BJ (cell line): ENCODE measurements at regions not wholly inside any gene's neighbourhood (a gene's known extent, or its start where the extent isn't known, plus 50 kb on each side); places are given as distances from the start of the nearest gene placed in this dataset.

Source experiments
- CTCF ChIA-PET: fragments of 350-600 bp; formaldehyde crosslinking; extraction: SDS; loops from one replicate; lab custom pipeline; 2021; ENCODE audit warnings: antibody characterized with exemption, inconsistent platforms; lab: Yijun Ruan, JAX
- POLR2A ChIA-PET: fragments of 300-600 bp; sonication (Branson Sonifier 250); formaldehyde crosslinking; extraction: SDS; loops from one replicate; lab custom pipeline; 2021; ENCODE audit warnings: antibody characterized with exemption; lab: Charles Lee
- DNase-seq: peaks from one replicate; pipeline ENCODE4 v3.0.0-alpha.2; 2011; ENCODE audit warnings: low read depth
- H3K27me3 ChIP-seq: 2 replicates; pipeline ENCODE4 v1.6.0; 2011; ENCODE audit warnings: low read length; ENCODE audit not compliant: control insufficient read depth, insufficient read depth
- H3K36me3 ChIP-seq: 2 replicates; pipeline ENCODE4 v1.5.1; 2011; ENCODE audit warnings: low read length; ENCODE audit not compliant: control insufficient read depth, insufficient read depth
- H3K4me3 ChIP-seq: 2 replicates; pipeline ENCODE4 v1.5.1; 2011; ENCODE audit warnings: low read depth, mild to moderate bottlenecking, control low read depth, low read length
- TF ChIP-seq, protein P1 (sequence below): IDR thresholded peaks from 2 replicates; pipeline ENCODE4 v1.5.1; 2011; ENCODE audit warnings: low read depth, mild to moderate bottlenecking, control low read depth, inconsistent platforms, low read length, moderate library complexity; ENCODE audit not compliant: insufficient read depth

DNA sequence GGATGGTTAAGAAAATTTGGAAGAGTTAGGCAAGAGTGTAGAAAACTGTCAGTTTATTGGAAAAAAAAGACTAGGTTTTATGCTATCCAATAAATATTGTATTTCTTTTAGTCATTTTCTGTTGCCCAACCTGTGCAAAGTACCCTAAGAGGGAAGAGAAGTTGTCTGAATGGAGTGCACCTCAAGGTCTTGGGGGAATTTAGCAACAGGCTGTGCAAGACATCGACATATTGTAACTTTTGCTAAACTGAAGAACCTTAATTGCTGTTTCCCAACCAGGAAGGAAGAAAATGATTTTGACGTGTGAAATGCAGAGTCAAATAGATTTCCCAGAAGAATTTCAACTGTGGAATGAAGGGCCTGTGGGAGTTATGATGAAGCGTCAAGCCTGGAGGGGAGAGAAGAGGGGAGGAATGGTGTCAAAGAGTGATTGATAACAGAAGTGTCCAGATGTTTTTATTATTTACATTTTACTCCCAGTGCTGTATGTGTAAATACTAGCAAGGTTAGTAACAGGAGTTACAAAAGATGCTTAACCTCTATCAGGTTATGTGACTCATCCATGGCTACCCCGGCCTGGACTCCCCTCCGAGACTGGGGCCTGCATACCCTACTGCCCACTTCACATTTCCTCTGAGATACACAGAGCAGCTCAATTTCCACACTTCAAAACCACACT is 246.8 kb downstream of the MYLK4 start:
- TF ChIP-seq, protein P1, sequence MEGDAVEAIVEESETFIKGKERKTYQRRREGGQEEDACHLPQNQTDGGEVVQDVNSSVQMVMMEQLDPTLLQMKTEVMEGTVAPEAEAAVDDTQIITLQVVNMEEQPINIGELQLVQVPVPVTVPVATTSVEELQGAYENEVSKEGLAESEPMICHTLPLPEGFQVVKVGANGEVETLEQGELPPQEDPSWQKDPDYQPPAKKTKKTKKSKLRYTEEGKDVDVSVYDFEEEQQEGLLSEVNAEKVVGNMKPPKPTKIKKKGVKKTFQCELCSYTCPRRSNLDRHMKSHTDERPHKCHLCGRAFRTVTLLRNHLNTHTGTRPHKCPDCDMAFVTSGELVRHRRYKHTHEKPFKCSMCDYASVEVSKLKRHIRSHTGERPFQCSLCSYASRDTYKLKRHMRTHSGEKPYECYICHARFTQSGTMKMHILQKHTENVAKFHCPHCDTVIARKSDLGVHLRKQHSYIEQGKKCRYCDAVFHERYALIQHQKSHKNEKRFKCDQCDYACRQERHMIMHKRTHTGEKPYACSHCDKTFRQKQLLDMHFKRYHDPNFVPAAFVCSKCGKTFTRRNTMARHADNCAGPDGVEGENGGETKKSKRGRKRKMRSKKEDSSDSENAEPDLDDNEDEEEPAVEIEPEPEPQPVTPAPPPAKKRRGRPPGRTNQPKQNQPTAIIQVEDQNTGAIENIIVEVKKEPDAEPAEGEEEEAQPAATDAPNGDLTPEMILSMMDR, result no peak
- Histone ChIP-seq H3K36me3 (no peaks in the 10 kb centered on the region), H3K4me3 (no peak overlapping the region), H3K27me3 (peaks cover 2% of the 10 kb centered on the region; the same call in 1 of the 2 replicates)
- no peak for DNase-seq
- ChIA-PET POLR2A (no interaction called here), CTCF (interaction anchor here (1.4 kb wide), 1 partner anchor 25 kb away, joined by 3 read pairs; no protein-coding TSS in a partner anchor)

DNA sequence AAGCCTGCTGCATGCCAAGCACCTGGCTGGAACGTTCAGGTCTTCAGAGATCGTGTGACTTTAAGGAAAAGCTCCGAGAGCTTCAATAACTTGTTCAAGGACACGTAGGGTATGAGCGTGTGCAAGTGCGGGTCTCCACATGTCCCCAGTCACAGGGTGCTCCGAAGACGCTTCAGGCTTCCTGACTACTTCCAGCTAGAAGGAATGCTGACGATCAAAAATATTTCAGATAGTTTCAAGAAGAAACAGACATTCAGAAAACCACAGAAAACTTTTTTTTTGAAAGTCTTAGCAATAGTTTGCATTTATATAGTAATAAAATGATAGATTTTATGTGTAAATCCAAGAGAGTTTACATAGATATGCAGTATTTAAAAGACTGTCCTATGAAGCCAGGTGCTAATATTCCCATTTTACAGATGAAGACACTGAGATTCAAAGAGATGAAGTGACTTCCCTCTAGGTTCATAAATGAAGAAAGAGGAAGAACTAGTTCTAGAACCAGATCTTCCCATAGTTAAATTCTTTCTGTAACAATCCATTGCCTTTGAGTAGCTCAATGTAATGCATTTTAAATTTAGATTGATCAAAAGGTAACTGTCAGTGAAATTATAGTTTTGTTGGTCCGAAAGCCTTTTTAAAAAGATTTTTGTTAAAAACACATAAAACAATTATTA is 247.6 kb downstream of the MYLK4 start:
- POLR2A ChIA-PET, result no interaction called here
- CTCF ChIA-PET, result interaction anchor here (1.4 kb wide), 1 partner anchor 25 kb away, joined by 3 read pairs; no protein-coding TSS in a partner anchor
- Histone ChIP-seq H3K4me3 (no peak overlapping the region), H3K27me3 (peaks cover 2% of the 10 kb centered on the region; the same call in 1 of the 2 replicates), H3K36me3 (no peaks in the 10 kb centered on the region)
- TF ChIP-seq, protein P1, result no peak
- no peak for DNase-seq

DNA sequence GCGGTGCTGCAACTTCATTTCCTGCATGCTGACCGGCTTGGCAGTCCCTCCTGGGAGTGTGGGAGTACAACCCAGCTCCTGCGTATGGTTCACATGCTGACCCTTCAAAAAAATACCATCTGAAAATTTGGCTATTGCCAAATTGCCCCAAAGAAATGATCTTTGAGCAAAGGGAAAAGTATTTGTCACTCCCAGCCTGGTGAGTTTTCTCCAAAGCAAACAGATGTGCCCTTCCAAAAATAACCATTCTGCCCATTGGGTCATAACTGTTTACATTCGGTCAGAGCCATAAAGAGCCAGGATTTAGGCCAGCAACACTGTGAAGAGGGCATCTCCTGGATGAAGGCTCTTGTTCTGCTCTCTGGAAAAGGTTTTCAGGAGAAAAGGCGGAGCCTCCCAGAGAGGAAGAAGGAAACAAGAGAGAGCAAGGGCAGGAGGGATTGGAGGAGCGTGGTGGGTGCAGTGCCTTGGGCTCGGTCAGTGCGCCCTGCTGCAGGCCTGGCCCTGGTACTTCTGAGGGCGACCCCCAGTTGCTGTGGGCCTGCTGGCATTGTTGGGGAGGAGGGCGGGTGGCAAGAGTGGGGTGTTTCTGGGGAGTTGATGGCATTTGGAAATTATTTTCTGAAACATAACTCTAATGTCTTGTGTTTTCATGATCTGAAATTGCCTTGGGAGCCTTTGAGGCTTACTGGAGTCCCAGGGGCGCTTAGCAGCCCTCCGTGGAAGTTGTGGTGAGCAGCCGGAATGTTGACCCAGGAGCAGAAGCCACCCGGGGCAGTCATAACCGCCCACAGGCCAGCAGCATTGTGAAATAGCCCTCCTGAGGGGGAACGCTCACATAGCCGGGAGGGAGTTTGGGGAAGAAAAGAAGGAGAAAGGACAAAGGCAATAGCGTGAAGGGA is 248.4 kb downstream of the MYLK4 start:
- CTCF ChIA-PET, result interaction anchor here (1.1 to 1.4 kb wide), 2 partner anchors 13 to 24 kb away, joined by 3 read pairs; no protein-coding TSS in a partner anchor
- TF ChIP-seq, protein P1, result no peak
- Histone ChIP-seq H3K4me3 (no peak overlapping the region), H3K27me3 (no peaks in the 10 kb centered on the region), H3K36me3 (no peaks in the 10 kb centered on the region)
- DNase-seq, result no peak
- POLR2A ChIA-PET, result no interaction called here

DNA sequence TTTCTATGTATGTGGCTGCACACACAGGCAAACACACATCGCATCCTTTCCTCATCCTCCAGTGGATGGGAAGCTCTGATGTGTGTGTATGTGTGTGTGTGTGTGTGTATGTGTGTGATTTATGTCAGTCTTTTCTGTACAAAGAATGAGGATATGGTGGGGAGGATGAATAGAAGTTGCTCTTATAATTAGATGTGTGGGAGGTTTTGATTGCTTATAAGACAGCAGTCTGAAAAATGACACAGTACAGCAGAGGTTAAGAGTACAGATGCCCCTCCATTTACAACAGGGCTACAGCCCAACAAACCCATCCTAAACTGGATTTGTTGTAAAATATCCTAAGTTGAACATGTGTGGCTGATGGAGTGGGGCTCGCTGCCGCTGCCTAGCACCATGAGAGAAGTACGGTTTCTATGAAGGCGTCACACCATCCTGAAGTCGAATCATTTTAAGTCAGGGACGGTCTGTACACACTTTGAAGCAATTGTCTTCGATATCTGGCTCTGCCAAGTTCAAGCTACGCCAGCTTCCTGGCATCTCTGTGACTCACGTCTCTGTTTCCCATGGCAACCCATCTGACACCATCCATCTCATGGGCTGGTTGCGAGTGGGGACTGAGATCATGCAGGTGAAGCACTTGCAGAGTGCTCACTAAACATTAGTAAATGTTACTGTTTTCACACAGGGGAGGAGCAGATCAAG is 252.6 kb downstream of the MYLK4 start:
- ChIA-PET POLR2A (no interaction called here), CTCF (no interaction called here)
- Histone ChIP-seq H3K4me3 (no peak overlapping the region), H3K27me3 (no peaks in the 10 kb centered on the region), H3K36me3 (no peaks in the 10 kb centered on the region)
- no peak for DNase-seq
- TF ChIP-seq, protein P1, result no peak
